ENCODE measurements at regions not wholly inside any gene's neighbourhood (a gene's known extent, or its start where the extent isn't known, plus 50 kb on each side); places are given as distances from the start of the nearest gene placed in this dataset.

GRCh38 chr13:110777251-110777820, 63.8 kb downstream of the ING1 start:
- TF ChIP-seq EZH2 (IDR thresholded peaks at IDR 0.05; ENCODE audit: borderline replicate concordance, low read depth, low read length): no peak
- TF ChIP-seq SMARCE1 (IDR thresholded peaks at IDR 0.05): no peak
- TF ChIP-seq ZBTB12 (CRISPR knock-in tag; IDR thresholded peaks at IDR 0.05): no peak
- TF ChIP-seq POLR2A (conservative IDR thresholded peaks at IDR 0.05): no peak
- no peak for TF ChIP-seq TOE1 (IDR thresholded peaks at IDR 0.05; ENCODE audit: borderline replicate concordance)
- TF ChIP-seq TOE1 (CRISPR knock-in tag; IDR thresholded peaks at IDR 0.05; ENCODE audit: borderline replicate concordance, low read depth): no peak
- no peak for TF ChIP-seq NONO (IDR thresholded peaks at IDR 0.05; ENCODE audit: low read depth in 2 of 2, low read length in 1 of 2)
- TF ChIP-seq NR3C1 (CRISPR knock-in tag; IDR thresholded peaks at IDR 0.05): no peak
- no peak for TF ChIP-seq TFE3 (CRISPR knock-in tag; IDR thresholded peaks at IDR 0.05)
